ENCODE measurements at regions not wholly inside any gene's neighbourhood (a gene's known extent, or its start where the extent isn't known, plus 50 kb on each side); places are given as distances from the start of the nearest gene placed in this dataset.

DNA sequence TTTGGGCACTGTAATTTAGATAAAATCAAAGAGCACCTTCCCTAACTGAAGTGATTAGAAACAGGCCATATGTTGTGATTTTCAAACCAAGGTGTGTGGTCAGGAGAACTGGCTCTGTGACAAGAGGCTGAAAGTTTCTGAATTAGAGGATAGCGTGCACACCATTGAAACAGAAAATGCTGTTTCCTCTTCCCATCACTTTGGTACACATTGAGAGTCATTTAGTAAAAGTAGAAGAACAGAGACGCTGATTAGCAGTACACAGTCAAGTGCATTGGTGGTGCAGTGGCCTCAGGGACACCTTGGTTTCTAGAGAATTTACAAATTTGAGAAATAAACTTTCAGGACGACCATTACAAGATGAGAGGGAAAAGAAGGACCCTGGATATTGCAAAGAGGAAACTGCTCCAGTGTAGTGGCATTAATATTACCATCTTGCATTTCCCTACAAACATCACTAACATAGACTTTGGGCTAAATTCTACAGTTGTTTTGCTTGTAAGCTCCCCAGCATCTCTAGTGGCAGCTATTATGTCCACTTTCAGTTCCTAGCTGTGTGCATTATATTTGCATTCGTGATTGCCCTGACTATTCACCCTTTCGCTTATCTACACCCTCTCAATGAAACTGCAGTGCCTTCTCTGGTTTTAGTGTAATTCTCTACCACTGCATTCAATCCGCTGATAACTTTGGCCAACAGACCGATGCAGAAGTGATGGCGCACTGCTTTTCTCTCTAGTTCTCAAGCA, 728.1 kb upstream of the GRM7 start:
- intact Hi-C loops (cut with DNase I) = no loop called here
- no peak for TF ChIP-seq CTCF (IDR thresholded peaks at IDR 0.05)
- H3K36me3 ChIP-seq = no peaks in the 10 kb centered on the region
- no peak overlapping the region for H3K4me3 ChIP-seq
- no peaks in the 10 kb centered on the region for H3K4me1 ChIP-seq
- ATAC-seq = no peak
- DNase-seq = no peak
- H3K9me3 ChIP-seq = no peaks in the 10 kb centered on the region
- no peak overlapping the region for H3K27ac ChIP-seq
- no peaks in the 10 kb centered on the region for H3K27me3 ChIP-seq (ENCODE audit: low read depth)

DNA sequence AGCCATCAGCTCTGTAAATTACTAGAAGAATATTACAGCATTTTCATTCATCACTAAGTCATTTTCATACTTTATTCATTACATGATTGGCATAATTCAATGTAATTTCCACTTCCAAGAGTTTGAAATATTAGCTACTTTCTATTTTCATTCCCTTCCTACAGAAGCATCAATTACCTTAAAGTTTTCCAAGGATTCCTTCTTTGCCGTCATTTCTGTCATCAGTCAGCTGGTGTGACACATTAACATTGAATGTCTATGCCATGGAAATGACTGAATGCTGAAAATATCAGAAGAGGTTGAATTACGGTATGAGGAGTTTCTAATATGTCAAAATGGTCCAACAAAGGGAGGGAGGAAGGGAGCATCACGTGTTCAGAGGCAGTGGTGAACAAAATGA, 718.2 kb upstream of the GRM7 start:
- no peaks in the 10 kb centered on the region for H3K4me1 ChIP-seq
- no peak overlapping the region for H3K27ac ChIP-seq
- DNase-seq = no peak
- H3K36me3 ChIP-seq = no peaks in the 10 kb centered on the region
- no peak for ATAC-seq
- no peak for TF ChIP-seq CTCF (IDR thresholded peaks at IDR 0.05)
- H3K9me3 ChIP-seq = no peaks in the 10 kb centered on the region
- H3K4me3 ChIP-seq = no peak overlapping the region
- intact Hi-C loops (cut with DNase I) = no loop called here
- H3K27me3 ChIP-seq (ENCODE audit: low read depth) = no peaks in the 10 kb centered on the region

DNA sequence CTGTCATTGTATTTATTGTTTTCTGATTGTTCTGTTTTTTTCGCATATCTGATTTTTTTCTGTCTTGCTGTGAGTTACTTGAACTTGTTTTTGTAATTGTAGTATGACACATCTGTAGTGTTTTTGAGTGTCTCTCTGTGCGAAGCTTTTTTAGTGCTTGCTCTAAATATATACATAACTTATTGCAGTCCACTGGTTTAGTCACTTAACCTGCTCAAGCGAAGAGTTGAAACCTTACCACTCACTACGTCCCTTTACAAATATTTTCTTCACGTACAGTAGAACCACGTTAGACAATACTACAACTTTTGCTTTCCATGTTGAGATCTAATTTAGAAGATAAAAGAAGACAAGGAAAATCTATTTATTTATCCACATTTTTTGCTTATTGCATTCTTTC, 713.0 kb upstream of the GRM7 start:
- Histone ChIP-seq H3K27me3 (ENCODE audit: low read depth) (no peaks in the 10 kb centered on the region), H3K27ac (no peak overlapping the region), H3K9me3 (no peaks in the 10 kb centered on the region), H3K4me1 (no peaks in the 10 kb centered on the region), H3K4me3 (no peak overlapping the region), H3K36me3 (no peaks in the 10 kb centered on the region)
- intact Hi-C loops (cut with DNase I) = no loop called here
- no peak for DNase-seq
- ATAC-seq = no peak
- TF ChIP-seq CTCF (IDR thresholded peaks at IDR 0.05) = no peak

GRCh38 chr3:6155650-6156338, 705.1 kb upstream of the GRM7 start:
- DNase-seq = no peak
- no peak for ATAC-seq
- Histone ChIP-seq H3K27ac (no peak overlapping the region), H3K9me3 (no peaks in the 10 kb centered on the region), H3K4me1 (no peaks in the 10 kb centered on the region), H3K36me3 (no peaks in the 10 kb centered on the region), H3K4me3 (no peak overlapping the region), H3K27me3 (ENCODE audit: low read depth) (no peaks in the 10 kb centered on the region)
- TF ChIP-seq CTCF (IDR thresholded peaks at IDR 0.05) = no peak
- intact Hi-C loops (cut with DNase I) = no loop called here

GRCh38 chr3:6165951-6166350, 695.0 kb upstream of the GRM7 start:
- no peak for TF ChIP-seq CTCF (IDR thresholded peaks at IDR 0.05)
- H3K4me3 ChIP-seq = no peak overlapping the region

More at GRCh38 chr3:6165951-6166350, 695.0 kb upstream of the GRM7 start:
- no peak overlapping the region for H3K27ac ChIP-seq
- H3K9me3 ChIP-seq = no peaks in the 10 kb centered on the region
- no peak for ATAC-seq
- H3K36me3 ChIP-seq = no peaks in the 10 kb centered on the region
- no peaks in the 10 kb centered on the region for H3K27me3 ChIP-seq (ENCODE audit: low read depth)
- intact Hi-C loops (cut with DNase I) = no loop called here
- H3K4me1 ChIP-seq = no peaks in the 10 kb centered on the region
- no peak for DNase-seq
